ENCODE measurements at regions not wholly inside any gene's neighbourhood (a gene's known extent, or its start where the extent isn't known, plus 50 kb on each side); places are given as distances from the start of the nearest gene placed in this dataset.

- no peak for TF ChIP-seq ZFX (IDR thresholded peaks at IDR 0.05)
- TF ChIP-seq POLR2A (IDR thresholded peaks at IDR 0.05; ENCODE audit: borderline replicate concordance, extremely low read depth, insufficient read depth, insufficient read length) = no peak
- no peak for TF ChIP-seq ZNF274 (IDR thresholded peaks at IDR 0.05; ENCODE audit: low read depth, low read length)
- TF ChIP-seq MAX (IDR thresholded peaks at IDR 0.05) = no peak
- TF ChIP-seq JUND (IDR thresholded peaks at IDR 0.05) = no peak
- no peak for TF ChIP-seq CTCF (IDR thresholded peaks at IDR 0.05 in 2 of 3, conservative IDR thresholded peaks at IDR 0.05 in 1 of 3; ENCODE audit: borderline replicate concordance in 1 of 3, insufficient read depth in 1 of 3, low read depth in 2 of 3, low read length in 2 of 3)
- TF ChIP-seq REST (IDR thresholded peaks at IDR 0.05; ENCODE audit: low read depth) = no peak
- TF ChIP-seq EGR1 (IDR thresholded peaks at IDR 0.05; ENCODE audit: low read depth) = no peak
- TF ChIP-seq POLR2AphosphoS5 (IDR thresholded peaks at IDR 0.05; ENCODE audit: low read depth, low read length) = no peak
These were observed 232.8 kb downstream of the GRB14 start for GRCh38 chr2:164388511-164388910.
